DMS114 treated with DMSO at 0.1 percent for 48 hours (cell line): ENCODE measurements at regions not wholly inside any gene's neighbourhood (a gene's known extent, or its start where the extent isn't known, plus 50 kb on each side); places are given as distances from the start of the nearest gene placed in this dataset.
"Not testable (repeated sequence)": the region's sequence is repeated elsewhere in the genome, so short reads cannot be mapped to it uniquely, and the experiment has no call there.

Source experiments
- DNase-seq: peaks from one replicate; lab custom pipeline; 2025; ENCODE audit not compliant: unreplicated experiment; lab: John Stamatoyannopoulos, UW

- DNase-seq = no peak
Observed at GRCh38 chr6:14512246-14512645, 394.7 kb downstream of the CD83 start.

GRCh38 chr6:14513496-14514393 is 396.2 kb downstream of the CD83 start:
- no peak for DNase-seq

GRCh38 chr6:14516956-14517355 is 399.4 kb downstream of the CD83 start:
- no peak for DNase-seq

GRCh38 chr6:14517516-14518105 is 400.0 kb downstream of the CD83 start:
- no peak for DNase-seq

GRCh38 chr6:14518515-14519217 is 401.1 kb downstream of the CD83 start:
- DNase-seq = no peak

DNA sequence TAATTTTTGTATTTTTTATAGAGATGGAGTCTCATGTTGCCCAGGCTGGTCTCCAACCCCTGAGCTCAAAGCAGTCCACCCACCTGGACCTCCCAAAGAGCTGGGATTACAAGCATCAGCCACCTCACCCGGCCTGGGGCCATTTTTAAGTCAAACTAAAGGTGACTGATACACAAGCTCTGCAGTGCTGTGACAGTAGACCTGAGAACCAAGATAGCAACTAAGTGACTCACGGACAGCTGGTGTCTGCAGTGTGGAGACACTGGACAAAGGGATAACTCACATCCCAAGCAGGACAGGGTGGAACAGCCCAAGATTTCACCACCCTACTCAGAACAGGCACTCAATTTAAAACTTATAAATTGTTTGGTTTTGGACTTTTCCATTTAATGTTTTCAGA is 402.5 kb downstream of the CD83 start:
- DNase-seq = no peak

GRCh38 chr6:14520536-14520935 is 403.0 kb downstream of the CD83 start:
- no peak for DNase-seq

DNA sequence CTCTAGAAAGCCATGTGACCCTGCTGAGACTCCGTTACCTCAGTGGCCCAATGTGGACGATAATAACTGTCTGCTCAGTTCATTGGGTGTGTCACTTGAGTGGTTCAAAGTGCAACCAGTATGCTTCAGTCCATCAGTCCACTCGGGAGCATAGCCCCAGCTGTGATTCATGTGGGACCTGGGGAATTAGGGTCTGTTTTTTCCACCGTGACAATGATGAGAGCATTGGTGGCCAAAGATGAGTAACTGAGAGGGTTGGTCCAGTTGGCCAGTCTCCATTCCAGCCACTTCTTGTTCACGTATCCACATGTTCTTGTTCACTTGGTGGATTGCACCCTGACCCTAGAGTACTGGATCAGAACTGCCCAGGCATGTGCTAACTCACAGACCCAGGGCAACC is 403.6 kb downstream of the CD83 start:
- DNase-seq = no peak

- DNase-seq = not testable (repeated sequence)
Observed at GRCh38 chr6:14521861-14522260, 404.3 kb downstream of the CD83 start.

DNA sequence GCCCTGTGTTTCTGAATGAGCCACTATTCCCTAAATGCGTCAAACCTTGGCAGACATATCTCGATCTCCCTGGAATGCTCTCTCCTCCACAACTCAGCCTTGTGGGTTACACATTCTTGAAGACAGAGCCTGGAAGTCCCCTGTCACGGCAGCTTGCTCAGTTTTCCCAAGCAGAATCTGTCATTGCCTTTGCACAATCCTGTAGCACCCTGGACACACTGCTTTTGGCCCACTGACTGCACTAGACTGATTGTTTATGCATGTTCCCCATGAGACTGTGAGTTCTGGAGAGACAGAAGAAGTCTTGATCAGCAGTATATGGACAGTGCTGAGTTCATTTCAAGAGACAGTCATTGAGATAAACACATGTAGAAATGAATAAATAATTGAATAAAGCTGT is 406.7 kb downstream of the CD83 start:
- DNase-seq = no peak

DNA sequence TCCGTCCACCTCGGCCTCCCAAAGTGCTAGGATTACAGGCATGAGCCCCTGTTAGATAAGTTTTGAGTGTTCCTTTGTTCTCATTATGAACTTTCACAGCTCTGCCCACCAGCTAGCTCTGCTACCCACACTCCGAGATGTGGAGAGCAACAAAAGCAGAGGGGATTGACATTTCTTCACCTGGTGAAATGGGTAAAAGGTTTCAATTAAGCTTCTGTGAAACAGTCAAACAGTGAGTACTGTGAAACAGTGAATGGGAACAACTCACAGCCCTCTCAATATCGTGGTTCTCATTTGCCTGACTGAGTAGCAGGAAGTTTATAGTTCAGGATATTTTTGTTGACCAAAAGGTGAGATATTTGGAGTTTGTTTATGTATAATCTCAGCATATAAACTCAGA is 412.8 kb downstream of the CD83 start:
- DNase-seq = no peak

- DNase-seq = no peak
Observed at GRCh38 chr6:14533446-14533845, 415.9 kb downstream of the CD83 start.

GRCh38 chr6:14537030-14537429 is 419.5 kb downstream of the CD83 start:
- no peak for DNase-seq

GRCh38 chr6:14540276-14540675 is 422.7 kb downstream of the CD83 start:
- DNase-seq = no peak

DNA sequence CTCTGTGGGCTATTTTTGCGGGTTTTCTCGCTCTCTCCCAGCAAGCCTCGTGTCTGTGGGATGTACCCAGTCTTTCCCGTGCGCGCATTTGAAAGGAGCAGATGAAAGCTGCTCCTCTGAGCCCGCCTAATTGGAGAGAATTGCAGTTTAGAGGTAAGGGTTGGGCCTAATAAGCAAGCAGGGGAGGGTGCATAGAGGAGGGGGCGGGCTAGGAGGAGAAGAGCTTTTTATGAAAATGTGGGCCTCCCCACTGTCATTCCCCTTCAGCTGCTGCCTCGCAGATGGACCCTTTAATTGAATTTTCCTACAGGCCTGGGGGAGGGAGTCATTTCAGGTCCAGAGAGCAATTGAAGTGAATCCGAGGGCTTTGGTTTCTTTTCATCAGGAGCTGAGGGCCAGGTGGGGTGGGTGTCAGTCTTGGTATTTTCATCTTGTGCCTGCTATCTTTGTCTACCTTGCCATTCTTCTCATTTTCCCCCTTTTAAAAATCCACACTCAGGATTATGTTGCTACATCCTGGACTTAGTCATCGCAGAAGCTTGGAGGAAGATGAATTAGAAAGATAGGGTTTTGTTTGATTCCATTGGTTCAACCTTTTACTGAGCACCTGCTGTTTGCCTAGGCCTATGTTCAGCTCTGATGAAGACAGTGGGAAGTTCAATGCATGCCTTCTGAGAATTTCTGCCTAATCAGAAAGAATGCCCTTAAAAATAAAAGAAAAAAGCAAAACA is 423.4 kb downstream of the CD83 start:
- no peak for DNase-seq

- DNase-seq = no peak
Observed at GRCh38 chr6:14542670-14543366, 425.2 kb downstream of the CD83 start.

DNA sequence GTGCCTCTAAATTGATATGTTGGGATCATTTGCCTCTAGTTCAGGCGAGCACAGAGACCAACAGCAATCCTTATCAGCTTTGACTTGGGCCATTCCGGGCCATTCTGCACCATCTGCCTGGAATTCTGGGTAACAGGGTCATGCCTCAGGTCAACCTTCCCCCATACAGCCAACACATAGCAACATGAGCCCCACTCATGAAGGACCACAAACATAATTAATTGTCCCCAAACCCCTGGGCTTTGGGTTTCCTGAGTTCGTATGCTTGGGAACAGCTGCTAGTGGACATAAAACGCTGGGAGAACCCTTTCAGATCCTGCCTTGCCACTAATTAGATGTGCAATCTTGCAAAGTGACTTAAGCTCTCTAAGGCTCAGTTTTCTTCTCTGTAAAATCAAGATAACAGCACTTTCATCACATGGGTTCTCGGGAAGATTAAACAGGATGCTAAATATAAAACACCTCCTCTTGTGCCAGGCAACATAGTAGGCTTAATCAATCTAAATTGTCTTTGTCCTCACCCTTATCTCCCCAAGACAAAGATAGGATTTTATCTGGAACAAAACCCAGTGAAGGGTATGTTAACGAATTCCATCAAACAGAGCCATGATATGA is 426.5 kb downstream of the CD83 start:
- no peak for DNase-seq

- no peak for DNase-seq
Observed at GRCh38 chr6:14544666-14545065, 427.1 kb downstream of the CD83 start.

- no peak for DNase-seq
Observed at GRCh38 chr6:14545496-14545895, 427.9 kb downstream of the CD83 start.

DNA sequence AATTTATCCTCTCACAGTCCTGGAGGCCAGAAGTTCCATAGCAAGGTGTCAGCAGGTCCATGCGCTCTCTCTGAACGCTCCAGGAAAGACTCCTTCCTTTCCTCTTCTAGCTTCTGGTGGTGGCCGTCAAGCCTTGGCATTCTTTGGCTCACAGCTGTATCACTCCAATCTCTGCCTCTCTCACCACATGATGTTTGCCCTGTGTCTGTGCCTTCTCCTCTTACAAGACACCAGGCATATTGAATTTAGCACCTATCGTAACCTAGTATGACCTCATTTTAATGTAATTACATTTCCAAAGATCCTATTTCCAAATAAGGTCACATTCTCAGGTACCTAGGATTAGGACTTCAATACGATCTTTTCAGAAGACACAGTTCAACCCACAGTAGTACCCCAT is 428.5 kb downstream of the CD83 start:
- no peak for DNase-seq
